Activated T-helper 1 cell treated with Interleukin-2 at 50 U/mL for 16 hours (primary cell): ENCODE measurements at regions not wholly inside any gene's neighbourhood (a gene's known extent, or its start where the extent isn't known, plus 50 kb on each side); places are given as distances from the start of the nearest gene placed in this dataset.
A peak's percentile ranks its signal among the peaks of the same experiment; 100 is the strongest.

Experiments used
- DNase-seq: peaks from one replicate; pipeline ENCODE4 v3.0.0-alpha.2; 2020; ENCODE audit warnings: low read depth

- DNase-seq: no peak
Measured at GRCh38 chr2:147110317-147110716, 734.5 kb upstream of the ACVR2A start.

- no peak for DNase-seq
Measured at GRCh38 chr2:147109291-147109690, 735.5 kb upstream of the ACVR2A start.

- DNase-seq: no peak
Measured at GRCh38 chr2:147108548-147108947, 736.3 kb upstream of the ACVR2A start.

- no peak for DNase-seq
Measured at GRCh38 chr2:147101941-147102790, 742.7 kb upstream of the ACVR2A start.

- no peak for DNase-seq
Measured at GRCh38 chr2:147100406-147101035, 744.3 kb upstream of the ACVR2A start.

- DNase-seq: no peak
Measured at GRCh38 chr2:147099845-147100244, 745.0 kb upstream of the ACVR2A start.

- DNase-seq: no peak
Measured at GRCh38 chr2:147098940-147099339, 745.9 kb upstream of the ACVR2A start.

- DNase-seq: no peak
Measured at GRCh38 chr2:147097747-147098146, 747.1 kb upstream of the ACVR2A start.

- no peak for DNase-seq
Measured at GRCh38 chr2:147096671-147097070, 748.2 kb upstream of the ACVR2A start.

GRCh38 chr2:147095376-147095775, 749.5 kb upstream of the ACVR2A start:
- DNase-seq: no peak

- DNase-seq: no peak
Measured at GRCh38 chr2:147094077-147094476, 750.8 kb upstream of the ACVR2A start.

- DNase-seq: no peak
Measured at GRCh38 chr2:147092266-147092665, 752.6 kb upstream of the ACVR2A start.

GRCh38 chr2:147091448-147091847, 753.4 kb upstream of the ACVR2A start:
- DNase-seq: no peak

GRCh38 chr2:147088871-147089270, 756.0 kb upstream of the ACVR2A start:
- DNase-seq: no peak

GRCh38 chr2:147086715-147087114, 758.1 kb upstream of the ACVR2A start:
- DNase-seq: no peak

- DNase-seq: no peak
Measured at GRCh38 chr2:147083664-147084063, 761.2 kb upstream of the ACVR2A start.

GRCh38 chr2:147082850-147083522, 761.8 kb upstream of the ACVR2A start:
- DNase-seq: peak; percentile 8

- no peak for DNase-seq
Measured at GRCh38 chr2:147081831-147082230, 763.0 kb upstream of the ACVR2A start.

- no peak for DNase-seq
Measured at GRCh38 chr2:147076634-147077033, 768.2 kb upstream of the ACVR2A start.

GRCh38 chr2:147068071-147068470, 776.8 kb upstream of the ACVR2A start:
- DNase-seq: no peak

- no peak for DNase-seq
Measured at GRCh38 chr2:147067136-147067535, 777.7 kb upstream of the ACVR2A start.

GRCh38 chr2:147062073-147062472, 782.8 kb upstream of the ACVR2A start:
- no peak for DNase-seq

- DNase-seq: no peak
Measured at GRCh38 chr2:147061269-147061668, 783.6 kb upstream of the ACVR2A start.
